Body of pancreas (tissue), 4 donors: ENCODE measurements at regions not wholly inside any gene's neighbourhood (a gene's known extent, or its start where the extent isn't known, plus 50 kb on each side); places are given as distances from the start of the nearest gene placed in this dataset.

Experiments used
- ATAC-seq: fragments of 150-250 bp; one replicate; pipeline ENCODE4 v1.9.1; 2016
- DNase-seq, 4 donors: peaks; one replicate each; pipeline ENCODE4 v3.0.0-alpha.2; 2019
- H3K27ac ChIP-seq, 4 donors: fragments of 200-600 bp; sonication (generic); 1 replicate in 3 of 4; 2 replicates in 1 of 4; pipeline versions ENCODE4 v1.5.1 to v1.6.1; 2016 to 2019; ENCODE audit warnings: mild to moderate bottlenecking in 1 of 4, mixed read lengths in 1 of 4, moderate library complexity in 1 of 4
- H3K27me3 ChIP-seq, 2 donors: fragments of 200-600 bp; sonication (generic); one replicate each; pipeline ENCODE4 v1.6.0; 2016; ENCODE audit warnings: mild to moderate bottlenecking in 1 of 2
- H3K36me3 ChIP-seq, 2 donors: fragments of 200-600 bp; sonication (generic); replicated peaks in 1 of 2; 2 replicates each; pipeline ENCODE4 v1.5.1; 2016; ENCODE audit warnings: low read depth in 2 of 2; ENCODE audit not compliant: insufficient read depth in 1 of 2
- H3K4me1 ChIP-seq: fragments of 200-600 bp; sonication (generic); one replicate; pipeline ENCODE4 v1.6.0; 2016
- H3K4me3 ChIP-seq, 2 donors: fragments of 200-600 bp; sonication (generic); 1 replicate in 1 of 2; 2 replicates in 1 of 2; pipeline ENCODE4 v1.5.1; 2016 to 2019
- H3K9me3 ChIP-seq, 3 donors: fragments of 200-600 bp; sonication (generic); 1 replicate in 2 of 3; 2 replicates in 1 of 3; pipeline ENCODE4 v1.5.1; 2016
- POLR2A ChIP-seq, 3 donors: fragments of 450-650 bp; IDR thresholded peaks; one replicate each; pipeline ENCODE4 v1.6.1; 2016; ENCODE audit warnings: antibody characterized with exemption in 3 of 3, mild to moderate bottlenecking in 2 of 3
- WGBS, 2 donors: methylation state at CpG; one replicate each; pipeline ENCODE4 v1.1.5; 2017; 5-methylcytosine and 5-hydroxymethylcytosine counted together
- intact Hi-C: fragments of 100-400 bp; cut with DNase I; formaldehyde crosslinking; loops from one replicate; pipeline ENCODE4 v1.15.1; 2023
- TF ChIP-seq, protein P1 (sequence below), 7 experiments: fragments of 450-650 bp in 4 of 7; fragments of 200-600 bp in 3 of 7; sonication (generic) in 3 of 7; IDR thresholded peaks; one replicate each; pipeline ENCODE4 v1.5.1; 2016 to 2019; ENCODE audit warnings: antibody characterized with exemption in 7 of 7

DNA sequence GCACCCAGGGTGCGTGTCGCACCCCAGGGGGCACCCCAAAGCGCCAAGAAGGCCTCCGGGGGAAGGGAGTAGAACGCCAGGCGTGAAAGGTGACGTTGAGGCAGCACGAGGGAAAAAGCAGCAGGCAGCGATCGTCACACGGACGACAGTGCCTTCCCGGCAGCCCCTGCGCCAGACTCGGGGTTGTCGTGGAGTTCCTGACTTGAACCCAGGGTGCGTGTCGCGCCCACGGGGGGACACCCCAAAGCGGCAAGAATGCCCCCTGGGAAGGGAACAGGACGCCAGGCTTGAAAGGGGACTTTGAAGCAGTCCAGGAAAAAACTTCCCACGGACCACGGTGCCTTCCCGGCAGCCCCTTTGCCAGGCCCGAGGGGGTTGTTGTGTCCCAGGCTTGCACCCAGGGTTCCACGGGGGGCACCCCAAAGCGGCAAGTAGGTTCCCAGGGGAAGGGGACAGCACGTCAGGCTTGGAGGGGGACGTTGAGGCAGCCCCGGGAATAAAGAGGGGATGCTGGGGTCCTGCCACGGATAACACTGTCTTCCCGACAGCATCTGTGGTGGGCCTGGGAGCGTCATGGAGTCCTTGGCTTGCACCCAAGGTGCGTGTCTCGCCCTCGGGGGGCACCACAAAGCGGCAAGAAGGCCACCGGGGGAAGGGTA is 159.2 kb upstream of the ALG10B start:
- no peaks in the 10 kb centered on the region for H3K27me3 ChIP-seq
- no peak overlapping the region for H3K4me3 ChIP-seq
- H3K4me1 ChIP-seq, result no peaks in the 10 kb centered on the region
- no peaks in the 10 kb centered on the region for H3K36me3 ChIP-seq
- no peaks in the 10 kb centered on the region for H3K9me3 ChIP-seq
- TF ChIP-seq, protein P1, sequence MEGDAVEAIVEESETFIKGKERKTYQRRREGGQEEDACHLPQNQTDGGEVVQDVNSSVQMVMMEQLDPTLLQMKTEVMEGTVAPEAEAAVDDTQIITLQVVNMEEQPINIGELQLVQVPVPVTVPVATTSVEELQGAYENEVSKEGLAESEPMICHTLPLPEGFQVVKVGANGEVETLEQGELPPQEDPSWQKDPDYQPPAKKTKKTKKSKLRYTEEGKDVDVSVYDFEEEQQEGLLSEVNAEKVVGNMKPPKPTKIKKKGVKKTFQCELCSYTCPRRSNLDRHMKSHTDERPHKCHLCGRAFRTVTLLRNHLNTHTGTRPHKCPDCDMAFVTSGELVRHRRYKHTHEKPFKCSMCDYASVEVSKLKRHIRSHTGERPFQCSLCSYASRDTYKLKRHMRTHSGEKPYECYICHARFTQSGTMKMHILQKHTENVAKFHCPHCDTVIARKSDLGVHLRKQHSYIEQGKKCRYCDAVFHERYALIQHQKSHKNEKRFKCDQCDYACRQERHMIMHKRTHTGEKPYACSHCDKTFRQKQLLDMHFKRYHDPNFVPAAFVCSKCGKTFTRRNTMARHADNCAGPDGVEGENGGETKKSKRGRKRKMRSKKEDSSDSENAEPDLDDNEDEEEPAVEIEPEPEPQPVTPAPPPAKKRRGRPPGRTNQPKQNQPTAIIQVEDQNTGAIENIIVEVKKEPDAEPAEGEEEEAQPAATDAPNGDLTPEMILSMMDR (IDR thresholded peaks at IDR 0.05), result no peak
- intact Hi-C loops, result no loop called here
- DNase-seq, result no peak
- ATAC-seq, result no peak
- 76 to 78% methylated on average over 17 to 39 of the region's 39 CpGs for WGBS, 2 donors
- H3K27ac ChIP-seq, result no peak overlapping the region

DNA sequence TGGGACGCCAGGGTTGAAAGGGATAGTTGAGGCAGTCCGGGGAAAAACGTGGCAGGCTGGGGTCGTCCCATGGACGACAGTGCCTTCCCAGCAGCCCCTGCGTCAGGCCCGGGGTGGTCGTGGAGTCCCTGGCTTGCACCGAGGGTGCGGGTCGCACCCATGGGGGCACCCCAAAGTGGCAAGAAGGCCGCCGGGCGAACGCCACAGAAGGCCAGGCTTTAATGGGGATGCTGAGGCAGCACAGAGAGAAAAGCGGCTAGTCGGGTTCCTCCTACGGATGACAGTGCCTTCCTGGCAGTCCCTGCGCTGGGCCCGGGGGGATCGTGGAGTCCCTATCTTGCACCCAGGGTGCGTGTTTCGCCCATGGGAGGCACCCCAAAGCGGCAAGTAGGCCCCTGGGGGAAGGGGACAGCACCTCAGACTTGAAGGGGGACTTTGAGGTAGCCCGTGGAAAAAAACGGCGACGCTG is 158.6 kb upstream of the ALG10B start:
- 81 to 85% methylated on average over 25 to 28 of the region's 28 CpGs for WGBS, 2 donors
- H3K4me3 ChIP-seq, result no peak overlapping the region
- no peaks in the 10 kb centered on the region for H3K36me3 ChIP-seq
- ATAC-seq (no peak), DNase-seq (no peak)
- no peaks in the 10 kb centered on the region for H3K27me3 ChIP-seq
- H3K9me3 ChIP-seq, result no peaks in the 10 kb centered on the region
- TF ChIP-seq, protein P1 (IDR thresholded peaks at IDR 0.05), result no peak
- H3K4me1 ChIP-seq, result no peaks in the 10 kb centered on the region
- intact Hi-C loops, result no loop called here
- no peak overlapping the region for H3K27ac ChIP-seq

DNA sequence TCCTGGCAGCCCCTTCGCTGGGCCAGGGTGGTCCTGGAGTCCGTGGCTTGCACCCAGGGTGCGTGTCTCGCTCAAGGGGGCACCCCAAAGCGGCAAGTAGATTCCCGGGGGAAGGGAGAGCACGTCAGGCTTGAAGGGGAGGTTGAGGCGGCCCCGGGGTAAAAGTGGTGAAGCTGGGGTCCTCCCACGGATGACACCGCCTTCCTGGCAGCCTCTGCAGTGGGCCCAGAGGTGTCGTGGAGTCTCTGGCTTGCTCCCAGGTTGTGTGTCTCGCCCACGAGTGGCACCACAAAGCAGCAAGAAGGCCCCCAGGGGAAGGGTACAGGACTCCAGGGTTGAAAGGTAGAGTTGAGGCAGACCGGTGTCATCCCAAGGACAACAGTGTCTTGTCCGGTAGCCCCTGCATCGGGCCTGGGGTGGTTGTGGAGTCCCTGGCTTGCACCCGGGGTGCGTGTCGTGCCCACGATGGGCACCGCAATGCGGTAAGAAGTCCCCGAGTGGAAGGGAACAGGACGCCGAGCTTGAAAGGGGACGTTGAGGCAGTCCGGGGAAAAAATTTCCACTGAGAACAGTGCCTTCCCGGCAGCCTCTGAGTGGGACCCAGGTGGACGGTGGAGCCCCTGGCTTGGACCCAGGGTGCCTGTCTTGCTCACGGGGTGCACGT is 158.0 kb upstream of the ALG10B start:
- Histone ChIP-seq H3K27me3 (no peaks in the 10 kb centered on the region), H3K36me3 (no peaks in the 10 kb centered on the region), H3K27ac (no peak overlapping the region), H3K4me1 (no peaks in the 10 kb centered on the region), H3K4me3 (no peak overlapping the region), H3K9me3 (no peaks in the 10 kb centered on the region)
- ATAC-seq (no peak), DNase-seq (no peak)
- WGBS, 2 donors, result 77 to 80% methylated on average over 32 of the region's 32 CpGs
- intact Hi-C loops, result no loop called here
- TF ChIP-seq, protein P1 (IDR thresholded peaks at IDR 0.05), result no peak
- no peak for TF ChIP-seq POLR2A (IDR thresholded peaks at IDR 0.05)

DNA sequence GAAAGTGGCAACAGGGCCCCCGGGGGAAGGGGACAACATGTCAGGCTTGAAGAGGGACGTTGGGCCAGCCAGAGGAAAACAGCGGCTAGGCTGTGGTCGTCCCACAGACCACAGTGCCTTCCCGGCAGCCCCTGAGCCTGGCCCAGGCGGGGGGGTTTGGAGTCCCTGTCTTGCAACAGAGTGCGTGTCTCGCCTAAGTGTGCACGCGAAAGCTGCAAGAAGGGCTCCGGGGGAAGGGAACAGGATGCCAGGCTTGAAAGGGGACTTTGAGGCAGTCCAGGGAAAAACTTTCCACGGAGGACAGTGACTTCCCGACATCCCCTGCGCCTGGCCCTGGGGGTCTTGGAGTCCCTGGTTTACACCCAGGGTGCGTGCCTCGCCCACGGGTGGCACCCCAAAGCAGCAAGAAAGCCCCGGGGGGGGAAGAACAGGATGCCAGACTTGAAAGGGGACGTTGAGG is 157.5 kb upstream of the ALG10B start:
- no peaks in the 10 kb centered on the region for H3K9me3 ChIP-seq
- H3K27ac ChIP-seq, result no peak overlapping the region
- WGBS, 2 donors, result 68 to 69% methylated on average over 19 of the region's 19 CpGs
- no peaks in the 10 kb centered on the region for H3K36me3 ChIP-seq
- H3K27me3 ChIP-seq, result no peaks in the 10 kb centered on the region
- no peak for ATAC-seq
- no peak overlapping the region for H3K4me3 ChIP-seq
- H3K4me1 ChIP-seq, result no peaks in the 10 kb centered on the region
- intact Hi-C loops, result no loop called here
- no peak for DNase-seq
- TF ChIP-seq POLR2A (IDR thresholded peaks at IDR 0.05), result no peak
- TF ChIP-seq, protein P1 (IDR thresholded peaks at IDR 0.05), result no peak
